Panc1 (cell line): ENCODE measurements at regions not wholly inside any gene's neighbourhood (a gene's known extent, or its start where the extent isn't known, plus 50 kb on each side); places are given as distances from the start of the nearest gene placed in this dataset.

Experiments used
- CTCF ChIP-seq: fragments of 450-650 bp; IDR thresholded peaks from 2 replicates; pipeline ENCODE4 v1.5.1; 2017; ENCODE audit warnings: mild to moderate bottlenecking
- POLR2AphosphoS5 ChIP-seq: IDR thresholded peaks from 2 replicates; pipeline ENCODE4 v1.6.1; 2012; ENCODE audit warnings: mild to moderate bottlenecking, low read depth, low read length, moderate library complexity
- SIN3A ChIP-seq: IDR thresholded peaks from 2 replicates; pipeline ENCODE4 v1.6.1; 2012; ENCODE audit warnings: low read depth, mild to moderate bottlenecking, low read length, moderate library complexity, borderline replicate concordance; ENCODE audit not compliant: insufficient read depth

GRCh38 chr4:94127707-94128328 is 79.8 kb upstream of the SMARCAD1 start:
- peak; percentile 58; the same call in 1 of the 2 replicates for TF ChIP-seq CTCF
- TF ChIP-seq POLR2AphosphoS5, result no peak
- no peak for TF ChIP-seq SIN3A
